Stomach (tissue), 4 donors: ENCODE measurements at regions not wholly inside any gene's neighbourhood (a gene's known extent, or its start where the extent isn't known, plus 50 kb on each side); places are given as distances from the start of the nearest gene placed in this dataset.

Source experiments
- POLR2A ChIP-seq, 4 donors: fragments of 450-650 bp; IDR thresholded peaks; one replicate each; pipeline ENCODE4 v1.6.1; 2016; ENCODE audit warnings: antibody characterized with exemption in 4 of 4, control low read depth in 2 of 4, mild to moderate bottlenecking in 1 of 4, moderate library complexity in 1 of 4
- POLR2AphosphoS5 ChIP-seq, 3 donors: sonication (generic); formaldehyde crosslinking; IDR thresholded peaks; one replicate each; pipeline ENCODE4 v1.6.1; 2016; ENCODE audit warnings: antibody characterized with exemption in 3 of 3
- TF ChIP-seq, protein P1 (sequence below), 7 experiments: fragments of 450-650 bp in 4 of 7; fragments of 200-600 bp in 3 of 7; sonication (generic) in 3 of 7; IDR thresholded peaks; one replicate each; pipeline ENCODE4 v1.5.1; 2016 to 2019; ENCODE audit warnings: antibody characterized with exemption in 7 of 7, control low read depth in 2 of 7, mild to moderate bottlenecking in 1 of 7

DNA sequence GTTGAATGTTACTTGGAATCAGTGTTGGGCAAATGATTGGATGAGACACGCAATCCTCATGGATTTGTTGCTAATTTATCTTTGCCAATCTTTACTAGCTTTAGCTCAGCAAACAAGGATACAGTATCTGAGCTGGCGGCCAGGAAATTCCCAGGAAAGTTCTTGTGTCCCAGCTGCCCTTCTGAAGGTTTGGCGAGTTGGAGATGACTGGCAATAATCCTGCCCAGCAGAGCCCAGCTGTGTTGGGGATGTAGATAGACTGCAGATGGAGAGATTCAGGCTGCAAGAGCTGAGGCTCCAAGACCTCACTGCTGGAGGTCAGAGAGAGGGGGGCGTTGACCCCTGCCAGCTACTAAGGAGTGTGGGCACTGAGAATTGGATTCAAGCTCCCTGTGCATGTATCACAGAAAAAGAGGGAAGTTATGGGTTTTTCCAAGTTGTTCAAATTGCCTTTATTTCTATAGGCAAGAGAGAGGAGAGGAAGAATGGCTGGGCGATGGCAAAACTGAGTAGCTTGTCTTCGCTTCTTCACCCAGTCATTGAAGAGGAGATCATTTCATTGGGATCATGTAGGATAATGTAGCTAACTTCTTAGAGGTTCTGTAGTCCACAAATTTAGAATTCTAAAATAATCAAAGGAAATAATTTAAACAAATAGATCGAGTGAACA lies 506.8 kb upstream of the LRATD1 start:
- TF ChIP-seq POLR2A (IDR thresholded peaks at IDR 0.05) (no peak), POLR2AphosphoS5 (IDR thresholded peaks at IDR 0.05) (no peak)
- TF ChIP-seq, protein P1, sequence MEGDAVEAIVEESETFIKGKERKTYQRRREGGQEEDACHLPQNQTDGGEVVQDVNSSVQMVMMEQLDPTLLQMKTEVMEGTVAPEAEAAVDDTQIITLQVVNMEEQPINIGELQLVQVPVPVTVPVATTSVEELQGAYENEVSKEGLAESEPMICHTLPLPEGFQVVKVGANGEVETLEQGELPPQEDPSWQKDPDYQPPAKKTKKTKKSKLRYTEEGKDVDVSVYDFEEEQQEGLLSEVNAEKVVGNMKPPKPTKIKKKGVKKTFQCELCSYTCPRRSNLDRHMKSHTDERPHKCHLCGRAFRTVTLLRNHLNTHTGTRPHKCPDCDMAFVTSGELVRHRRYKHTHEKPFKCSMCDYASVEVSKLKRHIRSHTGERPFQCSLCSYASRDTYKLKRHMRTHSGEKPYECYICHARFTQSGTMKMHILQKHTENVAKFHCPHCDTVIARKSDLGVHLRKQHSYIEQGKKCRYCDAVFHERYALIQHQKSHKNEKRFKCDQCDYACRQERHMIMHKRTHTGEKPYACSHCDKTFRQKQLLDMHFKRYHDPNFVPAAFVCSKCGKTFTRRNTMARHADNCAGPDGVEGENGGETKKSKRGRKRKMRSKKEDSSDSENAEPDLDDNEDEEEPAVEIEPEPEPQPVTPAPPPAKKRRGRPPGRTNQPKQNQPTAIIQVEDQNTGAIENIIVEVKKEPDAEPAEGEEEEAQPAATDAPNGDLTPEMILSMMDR (IDR thresholded peaks at IDR 0.05): no peak
